ENCODE measurements at regions not wholly inside any gene's neighbourhood (a gene's known extent, or its start where the extent isn't known, plus 50 kb on each side); places are given as distances from the start of the nearest gene placed in this dataset.
A peak's percentile ranks its signal among the peaks of the same experiment; 100 is the strongest.
"Not testable (repeated sequence)": the region's sequence is repeated elsewhere in the genome, so short reads cannot be mapped to it uniquely, and the experiment has no call there.

DNA sequence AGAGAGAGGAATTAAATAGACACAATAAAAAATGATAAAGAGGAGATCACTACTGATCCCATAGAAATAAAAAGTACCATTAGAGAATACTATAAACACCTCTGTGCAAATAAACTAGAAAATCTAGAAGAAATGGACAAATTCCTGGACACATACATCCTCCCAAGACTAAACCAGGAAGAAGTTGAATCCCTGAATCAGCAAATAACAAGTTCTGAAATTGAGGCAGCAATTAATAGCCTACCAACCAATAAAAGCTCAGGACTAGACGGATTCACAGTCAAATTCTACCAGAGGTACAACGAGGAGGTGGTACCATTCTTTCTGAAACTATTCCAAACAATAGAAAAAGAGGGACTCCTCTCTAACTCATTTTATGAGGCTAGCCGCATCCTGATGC is 862.7 kb upstream of the NRXN1 start:
- CTCF ChIA-PET: not testable (repeated sequence)

DNA sequence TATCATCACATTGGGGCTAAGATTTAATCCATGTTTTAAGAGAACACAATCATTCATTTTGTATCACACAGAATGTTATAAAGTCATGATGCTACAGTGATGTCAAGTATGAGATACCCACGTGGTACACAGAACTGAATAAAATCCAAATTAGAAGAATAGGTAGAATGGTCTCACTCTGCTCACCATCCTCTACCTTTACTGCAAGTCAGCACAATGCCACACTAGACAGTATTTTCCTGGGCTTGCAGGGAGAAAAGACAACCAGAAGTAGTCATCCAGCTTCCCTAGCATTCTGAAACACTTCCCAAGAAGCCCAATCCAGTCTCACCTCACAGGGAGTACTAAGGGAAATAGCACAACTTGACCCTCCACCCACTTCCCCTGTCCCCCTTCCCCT is 856.2 kb upstream of the NRXN1 start:
- ATAC-seq (no peak), DNase-seq (ENCODE audit: low read depth in 1 of 2, low spot score in 1 of 2) (no peak), FAIRE-seq (no peak)
- ChIA-PET CTCF (no interaction called here), POLR2A (no interaction called here)
- Histone ChIP-seq H3K9me3 (peaks cover 23% of the 10 kb centered on the region), H3K4me2 (no peak overlapping the region), H3K4me3 (no peak overlapping the region), H3K4me1 (no peaks in the 10 kb centered on the region), H3K27ac (no peak overlapping the region)
- no peak for TF ChIP-seq ZC3H11A (IDR thresholded peaks at IDR 0.05)
- TF ChIP-seq, protein P1, sequence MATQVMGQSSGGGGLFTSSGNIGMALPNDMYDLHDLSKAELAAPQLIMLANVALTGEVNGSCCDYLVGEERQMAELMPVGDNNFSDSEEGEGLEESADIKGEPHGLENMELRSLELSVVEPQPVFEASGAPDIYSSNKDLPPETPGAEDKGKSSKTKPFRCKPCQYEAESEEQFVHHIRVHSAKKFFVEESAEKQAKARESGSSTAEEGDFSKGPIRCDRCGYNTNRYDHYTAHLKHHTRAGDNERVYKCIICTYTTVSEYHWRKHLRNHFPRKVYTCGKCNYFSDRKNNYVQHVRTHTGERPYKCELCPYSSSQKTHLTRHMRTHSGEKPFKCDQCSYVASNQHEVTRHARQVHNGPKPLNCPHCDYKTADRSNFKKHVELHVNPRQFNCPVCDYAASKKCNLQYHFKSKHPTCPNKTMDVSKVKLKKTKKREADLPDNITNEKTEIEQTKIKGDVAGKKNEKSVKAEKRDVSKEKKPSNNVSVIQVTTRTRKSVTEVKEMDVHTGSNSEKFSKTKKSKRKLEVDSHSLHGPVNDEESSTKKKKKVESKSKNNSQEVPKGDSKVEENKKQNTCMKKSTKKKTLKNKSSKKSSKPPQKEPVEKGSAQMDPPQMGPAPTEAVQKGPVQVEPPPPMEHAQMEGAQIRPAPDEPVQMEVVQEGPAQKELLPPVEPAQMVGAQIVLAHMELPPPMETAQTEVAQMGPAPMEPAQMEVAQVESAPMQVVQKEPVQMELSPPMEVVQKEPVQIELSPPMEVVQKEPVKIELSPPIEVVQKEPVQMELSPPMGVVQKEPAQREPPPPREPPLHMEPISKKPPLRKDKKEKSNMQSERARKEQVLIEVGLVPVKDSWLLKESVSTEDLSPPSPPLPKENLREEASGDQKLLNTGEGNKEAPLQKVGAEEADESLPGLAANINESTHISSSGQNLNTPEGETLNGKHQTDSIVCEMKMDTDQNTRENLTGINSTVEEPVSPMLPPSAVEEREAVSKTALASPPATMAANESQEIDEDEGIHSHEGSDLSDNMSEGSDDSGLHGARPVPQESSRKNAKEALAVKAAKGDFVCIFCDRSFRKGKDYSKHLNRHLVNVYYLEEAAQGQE (IDR thresholded peaks at IDR 0.05): no peak
- TF ChIP-seq MAZ (IDR thresholded peaks at IDR 0.05; ENCODE audit: borderline replicate concordance, low read depth, low read length): no peak
- no peak for TF ChIP-seq CEBPB (IDR thresholded peaks at IDR 0.05)
- no peak for TF ChIP-seq HDAC2 (IDR thresholded peaks at IDR 0.05)
- TF ChIP-seq CBX8 (IDR thresholded peaks at IDR 0.05): no peak
- TF ChIP-seq RCOR1 (IDR thresholded peaks at IDR 0.05; ENCODE audit: low read depth, low read length): no peak
- TF ChIP-seq, protein P2, sequence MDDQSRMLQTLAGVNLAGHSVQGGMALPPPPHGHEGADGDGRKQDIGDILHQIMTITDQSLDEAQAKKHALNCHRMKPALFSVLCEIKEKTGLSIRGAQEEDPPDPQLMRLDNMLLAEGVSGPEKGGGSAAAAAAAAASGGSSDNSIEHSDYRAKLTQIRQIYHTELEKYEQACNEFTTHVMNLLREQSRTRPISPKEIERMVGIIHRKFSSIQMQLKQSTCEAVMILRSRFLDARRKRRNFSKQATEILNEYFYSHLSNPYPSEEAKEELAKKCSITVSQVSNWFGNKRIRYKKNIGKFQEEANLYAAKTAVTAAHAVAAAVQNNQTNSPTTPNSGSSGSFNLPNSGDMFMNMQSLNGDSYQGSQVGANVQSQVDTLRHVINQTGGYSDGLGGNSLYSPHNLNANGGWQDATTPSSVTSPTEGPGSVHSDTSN (IDR thresholded peaks at IDR 0.05): no peak
- TF ChIP-seq ZSCAN20 (CRISPR knock-in tag; IDR thresholded peaks at IDR 0.05): no peak
- no peak for TF ChIP-seq KDM5A (IDR thresholded peaks at IDR 0.05)
- TF ChIP-seq ZFP36 (IDR thresholded peaks at IDR 0.05; ENCODE audit: borderline replicate concordance, partially characterized antibody): no peak
- no peak for TF ChIP-seq RAD21 (conservative IDR thresholded peaks at IDR 0.05 in 1 of 2, IDR thresholded peaks at IDR 0.05 in 1 of 2)
- no peak for TF ChIP-seq FOSL2 (IDR thresholded peaks at IDR 0.05)
- TF ChIP-seq FOSL2 (CRISPR knock-in tag; IDR thresholded peaks at IDR 0.05): no peak
- TF ChIP-seq GATA3 (IDR thresholded peaks at IDR 0.05; ENCODE audit: borderline replicate concordance): no peak
- TF ChIP-seq RNF2 (IDR thresholded peaks at IDR 0.05; ENCODE audit: borderline replicate concordance, low read depth): no peak
- no peak for TF ChIP-seq MYC (IDR thresholded peaks at IDR 0.05; ENCODE audit: borderline replicate concordance, low read length)
- TF ChIP-seq, protein P3, sequence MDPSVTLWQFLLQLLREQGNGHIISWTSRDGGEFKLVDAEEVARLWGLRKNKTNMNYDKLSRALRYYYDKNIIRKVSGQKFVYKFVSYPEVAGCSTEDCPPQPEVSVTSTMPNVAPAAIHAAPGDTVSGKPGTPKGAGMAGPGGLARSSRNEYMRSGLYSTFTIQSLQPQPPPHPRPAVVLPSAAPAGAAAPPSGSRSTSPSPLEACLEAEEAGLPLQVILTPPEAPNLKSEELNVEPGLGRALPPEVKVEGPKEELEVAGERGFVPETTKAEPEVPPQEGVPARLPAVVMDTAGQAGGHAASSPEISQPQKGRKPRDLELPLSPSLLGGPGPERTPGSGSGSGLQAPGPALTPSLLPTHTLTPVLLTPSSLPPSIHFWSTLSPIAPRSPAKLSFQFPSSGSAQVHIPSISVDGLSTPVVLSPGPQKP (IDR thresholded peaks at IDR 0.05; ENCODE audit: low read depth, low read length): no peak
- TF ChIP-seq EHMT2 (IDR thresholded peaks at IDR 0.05; ENCODE audit: low read depth): no peak
- TF ChIP-seq HOXB13 (CRISPR knock-in tag; IDR thresholded peaks at IDR 0.05; ENCODE audit: low read depth): no peak
- 0% methylated on average over 1 of the region's 1 CpG for WGBS (ENCODE audit: missing lambda C conversion rate)

More for the DNA sequence above, 862.7 kb upstream of the NRXN1 start:
- H3K4me1 ChIP-seq; ATAC-seq; H3K4me3 ChIP-seq; H3K4me2 ChIP-seq; FAIRE-seq; DNase-seq (ENCODE audit: low read depth in 1 of 2, low spot score in 1 of 2); H3K9me3 ChIP-seq; H3K27ac ChIP-seq; POLR2A ChIA-PET: not testable (repeated sequence)
- WGBS (ENCODE audit: missing lambda C conversion rate): 12% methylated on average over 3 of the region's 3 CpGs
- peak; percentile 72 for TF ChIP-seq MAFK (IDR thresholded peaks at IDR 0.05; ENCODE audit: partially characterized antibody)

All from A549 (cell line).